ENCODE measurements at regions not wholly inside any gene's neighbourhood (a gene's known extent, or its start where the extent isn't known, plus 50 kb on each side); places are given as distances from the start of the nearest gene placed in this dataset.

DNA sequence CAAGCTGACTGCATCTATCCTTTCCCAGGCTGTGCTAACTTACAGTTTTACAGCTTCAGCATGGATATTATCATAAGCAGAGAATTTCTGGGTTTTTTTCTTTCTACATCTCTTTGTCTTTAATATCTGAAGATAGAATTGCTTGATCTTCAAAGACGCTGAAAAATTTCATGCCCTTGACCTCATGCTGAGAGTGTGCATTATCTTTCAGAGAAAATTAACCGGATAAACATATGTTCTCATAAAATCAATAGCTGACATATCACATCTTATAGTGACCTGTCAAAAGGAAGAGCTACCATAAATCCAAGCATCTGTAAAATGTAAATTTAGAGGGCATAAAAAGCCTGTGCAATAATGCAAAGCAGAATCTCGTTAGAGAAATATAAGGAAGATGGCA is 1704.1 kb upstream of the FLRT2 start:
- 72 to 81% methylated on average over 3 of the region's 3 CpGs for WGBS, 2 donors
- DNase-seq, result no peak
- Histone ChIP-seq H3K9me3 (no peaks in the 10 kb centered on the region), H3K4me1 (no peaks in the 10 kb centered on the region), H3K36me3 (no peaks in the 10 kb centered on the region), H3K27me3 (no peaks in the 10 kb centered on the region), H3K4me3 (no peak overlapping the region), H3K27ac (no peak overlapping the region)
- intact Hi-C loops (cut with DNase I), result no loop called here
- TF ChIP-seq EP300 (IDR thresholded peaks at IDR 0.05) (no peak), POLR2AphosphoS5 (IDR thresholded peaks at IDR 0.05) (no peak), POLR2A (IDR thresholded peaks at IDR 0.05) (no peak)
- TF ChIP-seq, protein P1, sequence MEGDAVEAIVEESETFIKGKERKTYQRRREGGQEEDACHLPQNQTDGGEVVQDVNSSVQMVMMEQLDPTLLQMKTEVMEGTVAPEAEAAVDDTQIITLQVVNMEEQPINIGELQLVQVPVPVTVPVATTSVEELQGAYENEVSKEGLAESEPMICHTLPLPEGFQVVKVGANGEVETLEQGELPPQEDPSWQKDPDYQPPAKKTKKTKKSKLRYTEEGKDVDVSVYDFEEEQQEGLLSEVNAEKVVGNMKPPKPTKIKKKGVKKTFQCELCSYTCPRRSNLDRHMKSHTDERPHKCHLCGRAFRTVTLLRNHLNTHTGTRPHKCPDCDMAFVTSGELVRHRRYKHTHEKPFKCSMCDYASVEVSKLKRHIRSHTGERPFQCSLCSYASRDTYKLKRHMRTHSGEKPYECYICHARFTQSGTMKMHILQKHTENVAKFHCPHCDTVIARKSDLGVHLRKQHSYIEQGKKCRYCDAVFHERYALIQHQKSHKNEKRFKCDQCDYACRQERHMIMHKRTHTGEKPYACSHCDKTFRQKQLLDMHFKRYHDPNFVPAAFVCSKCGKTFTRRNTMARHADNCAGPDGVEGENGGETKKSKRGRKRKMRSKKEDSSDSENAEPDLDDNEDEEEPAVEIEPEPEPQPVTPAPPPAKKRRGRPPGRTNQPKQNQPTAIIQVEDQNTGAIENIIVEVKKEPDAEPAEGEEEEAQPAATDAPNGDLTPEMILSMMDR (IDR thresholded peaks at IDR 0.05), result no peak

DNA sequence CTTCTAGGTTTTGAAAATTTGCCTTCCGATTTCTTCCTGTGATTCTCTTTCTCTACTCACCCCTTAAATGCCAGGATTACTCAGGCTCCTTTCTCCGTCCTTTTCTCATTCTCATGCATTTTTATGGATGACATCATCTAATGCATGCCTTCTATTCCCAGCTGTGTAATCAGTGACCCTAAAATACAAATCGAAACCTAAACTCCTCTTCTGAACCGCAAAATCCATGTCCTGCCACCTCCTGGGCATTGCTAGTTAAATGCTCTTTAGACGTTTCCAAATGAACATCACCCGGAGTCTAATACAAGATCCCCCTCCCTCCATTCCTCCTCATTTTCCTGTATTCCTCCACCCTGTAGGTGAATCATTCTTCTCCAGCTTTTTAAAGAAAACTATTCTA is 1703.1 kb upstream of the FLRT2 start:
- WGBS, 2 donors, result 81 to 86% methylated on average over 6 of the region's 6 CpGs

DNA sequence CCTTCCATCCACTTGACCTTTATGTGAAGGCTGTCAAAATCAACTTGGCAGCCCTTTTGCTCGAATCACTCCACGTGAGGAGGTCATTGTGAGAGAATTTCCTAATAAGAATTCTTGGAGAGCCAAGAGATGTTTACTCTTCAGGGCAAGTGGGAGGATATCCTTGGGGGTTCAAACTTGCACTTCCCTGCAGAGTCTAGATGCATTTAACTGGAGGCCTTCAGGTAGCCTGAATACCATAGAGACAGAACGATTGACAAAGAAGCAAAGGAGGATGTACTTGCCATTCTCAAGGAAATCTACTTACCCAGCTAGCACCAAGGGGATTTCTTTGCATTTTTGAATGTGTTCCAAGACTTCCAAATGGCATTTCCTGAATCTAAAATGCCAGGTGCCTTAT is 1702.6 kb upstream of the FLRT2 start:
- no peak for TF ChIP-seq EP300 (IDR thresholded peaks at IDR 0.05)
- no peak for TF ChIP-seq POLR2AphosphoS5 (IDR thresholded peaks at IDR 0.05)
- no peak for TF ChIP-seq POLR2A (IDR thresholded peaks at IDR 0.05)
- TF ChIP-seq, protein P1 (IDR thresholded peaks at IDR 0.05), result no peak
- no peak for DNase-seq
- H3K27ac ChIP-seq, result no peak overlapping the region
- intact Hi-C loops (cut with DNase I), result no loop called here
- H3K27me3 ChIP-seq, result no peaks in the 10 kb centered on the region
- no peak overlapping the region for H3K4me3 ChIP-seq
- H3K4me1 ChIP-seq, result no peaks in the 10 kb centered on the region
- no peaks in the 10 kb centered on the region for H3K9me3 ChIP-seq
- no peaks in the 10 kb centered on the region for H3K36me3 ChIP-seq
- WGBS, 2 donors, result 40 to 62% methylated on average over 3 of the region's 3 CpGs

More for the DNA sequence above, 1703.1 kb upstream of the FLRT2 start:
- TF ChIP-seq POLR2AphosphoS5 (IDR thresholded peaks at IDR 0.05) (no peak), EP300 (IDR thresholded peaks at IDR 0.05) (no peak), POLR2A (IDR thresholded peaks at IDR 0.05) (no peak)
- TF ChIP-seq, protein P1 (IDR thresholded peaks at IDR 0.05), result no peak
- Histone ChIP-seq H3K36me3 (no peaks in the 10 kb centered on the region), H3K27me3 (no peaks in the 10 kb centered on the region), H3K9me3 (no peaks in the 10 kb centered on the region), H3K4me3 (no peak overlapping the region), H3K27ac (no peak overlapping the region), H3K4me1 (no peaks in the 10 kb centered on the region)
- intact Hi-C loops (cut with DNase I), result no loop called here
- no peak for DNase-seq

DNA sequence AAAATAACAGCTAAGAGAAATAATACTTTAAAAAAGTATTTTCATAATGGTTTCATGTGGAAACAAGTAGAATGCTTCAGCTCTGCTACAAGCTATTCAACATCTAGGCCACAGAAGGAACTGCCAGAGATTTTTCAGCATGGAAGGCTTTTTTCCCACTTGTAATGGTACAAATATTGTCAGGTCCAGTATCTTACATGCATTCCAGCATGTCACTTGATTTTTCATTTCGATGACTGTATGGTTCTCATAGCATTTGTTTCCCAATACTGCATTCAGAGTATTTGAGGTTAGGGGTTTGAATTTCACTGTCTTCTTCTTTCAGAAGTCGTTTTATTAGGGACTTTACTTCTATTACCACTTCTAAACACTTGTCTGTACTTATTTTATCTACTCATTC is 1701.5 kb upstream of the FLRT2 start:
- Histone ChIP-seq H3K4me3 (no peak overlapping the region), H3K27ac (no peak overlapping the region), H3K27me3 (no peaks in the 10 kb centered on the region), H3K36me3 (no peaks in the 10 kb centered on the region), H3K9me3 (peaks cover 0 to 3% (median 0%) of the 10 kb centered on the region in 4 donors), H3K4me1 (no peaks in the 10 kb centered on the region)
- 42 to 71% methylated on average over 2 of the region's 2 CpGs for WGBS, 2 donors
- TF ChIP-seq POLR2A (IDR thresholded peaks at IDR 0.05), result no peak
- TF ChIP-seq, protein P1 (IDR thresholded peaks at IDR 0.05), result no peak
- TF ChIP-seq POLR2AphosphoS5 (IDR thresholded peaks at IDR 0.05), result no peak
- TF ChIP-seq EP300 (IDR thresholded peaks at IDR 0.05), result no peak
- no peak for DNase-seq
- intact Hi-C loops (cut with DNase I), result no loop called here

DNA sequence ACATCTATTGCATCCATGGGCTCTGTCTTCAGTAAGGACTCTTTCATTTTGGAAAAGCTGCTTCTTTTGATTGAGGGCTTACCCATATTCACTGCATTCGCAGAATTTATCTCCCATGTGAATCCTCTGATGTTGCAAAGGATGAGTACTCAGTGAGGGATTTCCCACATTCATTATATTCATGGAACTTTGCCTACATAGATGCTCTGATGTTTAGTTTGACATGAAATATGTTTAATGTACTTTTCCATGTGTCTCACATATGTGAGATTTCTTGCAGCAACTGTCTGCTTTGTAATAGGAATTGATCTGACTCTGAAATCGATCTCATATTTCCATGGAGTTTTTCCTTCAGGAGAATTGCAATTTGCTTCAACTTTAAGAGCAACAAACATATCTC is 1699.6 kb upstream of the FLRT2 start:
- no peak for DNase-seq
- Histone ChIP-seq H3K36me3 (no peaks in the 10 kb centered on the region), H3K9me3 (peaks cover 0 to 3% (median 0%) of the 10 kb centered on the region in 4 donors), H3K4me3 (no peak overlapping the region), H3K27ac (no peak overlapping the region), H3K27me3 (no peaks in the 10 kb centered on the region), H3K4me1 (no peaks in the 10 kb centered on the region)
- intact Hi-C loops (cut with DNase I), result no loop called here
- TF ChIP-seq EP300 (IDR thresholded peaks at IDR 0.05) (no peak), POLR2AphosphoS5 (IDR thresholded peaks at IDR 0.05) (no peak), POLR2A (IDR thresholded peaks at IDR 0.05) (no peak)
- TF ChIP-seq, protein P1 (IDR thresholded peaks at IDR 0.05), result no peak
- 70 to 73% methylated on average over 2 of the region's 2 CpGs for WGBS, 2 donors

Data from sigmoid colon (tissue), 6 donors.